GM12892 (cell line): ENCODE measurements at regions not wholly inside any gene's neighbourhood (a gene's known extent, or its start where the extent isn't known, plus 50 kb on each side); places are given as distances from the start of the nearest gene placed in this dataset.

Source experiments
- DNase-seq: peaks from one replicate; pipeline ENCODE4 v3.0.0; 2011; ENCODE audit not compliant: insufficient read length
- FAIRE-seq: peaks from 2 replicates; lab custom pipeline; 2011; peaks lifted over from hg19 to GRCh38; lab: Jason Lieb, UNC
- POLR2A ChIP-seq: IDR thresholded peaks from 2 replicates; pipeline ENCODE4 v1.6.1; 2011; ENCODE audit warnings: low read depth, low read length, control low read depth
- POLR2AphosphoS5 ChIP-seq: IDR thresholded peaks from 2 replicates; pipeline ENCODE4 v1.6.1; 2011; ENCODE audit warnings: low read depth, low read length, control low read depth
- TAF1 ChIP-seq: IDR thresholded peaks from 2 replicates; pipeline ENCODE4 v1.6.1; 2011; ENCODE audit warnings: low read depth, mild to moderate bottlenecking, control low read depth, low read length, borderline replicate concordance

GRCh38 chr12:58576081-58576480, 344.2 kb downstream of the LRIG3 start:
- TF ChIP-seq TAF1 (no peak), POLR2A (no peak), POLR2AphosphoS5 (no peak)
- DNase-seq (no peak), FAIRE-seq (no peak)

- TF ChIP-seq POLR2A (no peak), POLR2AphosphoS5 (no peak)
- DNase-seq = no peak
- FAIRE-seq = no peak
These were observed 343.4 kb downstream of the LRIG3 start for GRCh38 chr12:58576916-58577315.

DNA sequence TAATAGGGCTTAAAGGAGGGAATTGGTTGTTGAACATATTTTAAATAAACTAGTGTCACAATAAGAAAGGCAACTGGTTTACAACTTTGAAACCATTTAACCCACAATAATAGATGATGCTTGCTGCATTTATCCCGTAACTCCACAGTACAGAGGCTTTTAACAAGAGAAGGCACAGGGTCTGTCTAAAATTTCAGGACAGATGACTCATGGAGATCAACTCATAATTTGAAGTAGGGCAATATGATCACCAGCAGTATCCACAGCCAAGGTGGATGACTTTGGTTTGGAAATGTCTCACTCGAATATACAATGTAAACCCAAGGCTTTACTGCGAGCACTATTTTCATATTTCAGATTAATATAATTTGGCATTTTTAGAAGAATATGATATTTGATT, 340.2 kb downstream of the LRIG3 start:
- DNase-seq = no peak
- no peak for FAIRE-seq
- no peak for TF ChIP-seq POLR2A
- TF ChIP-seq POLR2AphosphoS5 = no peak
- TF ChIP-seq TAF1 = no peak

DNA sequence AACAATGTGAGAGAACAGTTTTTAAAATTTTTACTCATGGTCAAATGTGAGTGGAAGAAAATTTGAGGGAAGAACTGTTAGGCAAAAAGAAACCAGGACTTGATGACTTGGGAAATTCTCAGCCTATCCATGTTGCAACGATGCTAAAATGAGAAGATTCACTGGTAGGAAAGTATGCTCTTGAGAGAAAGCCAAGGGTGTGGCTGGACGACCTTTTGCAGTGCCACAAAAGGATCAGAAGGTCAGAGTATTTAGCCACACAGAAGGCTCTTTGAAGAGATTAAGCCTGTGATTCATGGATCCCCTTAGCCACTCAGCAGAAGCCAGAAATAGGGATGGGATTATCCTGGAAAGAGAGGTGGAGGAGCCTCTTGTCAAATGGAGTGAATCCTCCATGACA, 336.8 kb downstream of the LRIG3 start:
- FAIRE-seq = no peak
- TF ChIP-seq TAF1 (no peak), POLR2A (no peak), POLR2AphosphoS5 (no peak)
- no peak for DNase-seq

GRCh38 chr12:58583940-58584339, 336.4 kb downstream of the LRIG3 start:
- no peak for TF ChIP-seq POLR2AphosphoS5
- no peak for TF ChIP-seq POLR2A
- TF ChIP-seq TAF1 = no peak
- FAIRE-seq (no peak), DNase-seq (no peak)

DNA sequence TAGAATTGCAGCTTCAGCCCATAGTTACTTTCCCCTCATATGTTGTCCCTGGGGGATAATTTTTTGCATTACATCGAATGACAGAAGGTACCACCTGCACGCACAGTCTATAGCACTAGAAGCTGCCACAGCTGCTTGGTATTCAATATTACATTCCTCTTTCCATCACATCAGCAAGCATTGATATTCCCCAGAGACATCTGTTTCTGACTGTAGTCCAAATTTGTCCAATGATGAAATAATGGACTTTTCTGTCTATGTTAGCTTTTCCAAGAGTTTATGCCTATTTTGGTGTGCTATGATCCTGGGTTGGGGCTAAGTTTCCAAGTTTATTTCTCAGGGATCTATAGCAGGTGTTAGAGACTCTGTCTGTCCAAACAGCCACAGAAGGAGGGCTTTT, 335.4 kb downstream of the LRIG3 start:
- no peak for FAIRE-seq
- TF ChIP-seq POLR2A (no peak), TAF1 (no peak), POLR2AphosphoS5 (no peak)
- DNase-seq = no peak

DNA sequence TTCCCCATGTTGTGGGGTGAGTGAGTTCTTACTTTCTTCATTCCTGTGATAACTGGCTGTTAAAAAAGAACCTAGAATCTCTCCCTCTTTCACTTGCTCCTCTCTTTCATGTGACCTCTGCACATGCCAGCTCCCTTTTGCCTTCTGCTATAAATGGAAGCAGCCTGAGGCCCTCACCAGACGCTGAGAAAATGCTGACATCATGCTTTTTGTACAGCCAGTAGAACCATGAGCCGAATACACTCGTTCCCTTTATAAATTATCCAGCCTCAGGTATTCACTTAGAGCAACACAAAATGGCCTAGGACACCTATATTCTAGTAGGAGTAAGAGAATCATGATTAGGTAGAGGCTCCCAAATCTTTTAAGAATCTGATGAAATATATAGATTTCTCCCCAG, 333.5 kb downstream of the LRIG3 start:
- DNase-seq (no peak), FAIRE-seq (no peak)
- TF ChIP-seq TAF1 (no peak), POLR2AphosphoS5 (no peak)

DNA sequence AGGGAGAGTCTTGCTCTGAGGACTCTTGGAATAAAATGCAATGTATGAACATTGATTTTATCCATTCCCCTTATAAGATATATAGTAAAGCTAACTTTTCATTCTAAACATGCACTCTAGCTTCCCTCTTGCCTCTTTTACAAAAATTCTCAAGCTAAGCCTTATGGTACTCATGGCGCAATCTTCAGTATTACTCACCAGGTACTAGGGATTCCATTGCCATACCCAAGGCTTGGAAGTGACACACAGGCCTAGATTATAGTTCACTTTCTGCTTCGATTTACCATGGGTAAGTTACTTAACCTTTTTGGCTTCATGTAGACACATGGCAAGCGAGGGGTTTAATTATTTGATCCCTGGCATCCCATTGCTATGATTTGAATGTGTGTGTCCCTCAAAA, 331.5 kb downstream of the LRIG3 start:
- DNase-seq = no peak
- no peak for FAIRE-seq
- TF ChIP-seq POLR2A (no peak), TAF1 (no peak), POLR2AphosphoS5 (no peak)

DNA sequence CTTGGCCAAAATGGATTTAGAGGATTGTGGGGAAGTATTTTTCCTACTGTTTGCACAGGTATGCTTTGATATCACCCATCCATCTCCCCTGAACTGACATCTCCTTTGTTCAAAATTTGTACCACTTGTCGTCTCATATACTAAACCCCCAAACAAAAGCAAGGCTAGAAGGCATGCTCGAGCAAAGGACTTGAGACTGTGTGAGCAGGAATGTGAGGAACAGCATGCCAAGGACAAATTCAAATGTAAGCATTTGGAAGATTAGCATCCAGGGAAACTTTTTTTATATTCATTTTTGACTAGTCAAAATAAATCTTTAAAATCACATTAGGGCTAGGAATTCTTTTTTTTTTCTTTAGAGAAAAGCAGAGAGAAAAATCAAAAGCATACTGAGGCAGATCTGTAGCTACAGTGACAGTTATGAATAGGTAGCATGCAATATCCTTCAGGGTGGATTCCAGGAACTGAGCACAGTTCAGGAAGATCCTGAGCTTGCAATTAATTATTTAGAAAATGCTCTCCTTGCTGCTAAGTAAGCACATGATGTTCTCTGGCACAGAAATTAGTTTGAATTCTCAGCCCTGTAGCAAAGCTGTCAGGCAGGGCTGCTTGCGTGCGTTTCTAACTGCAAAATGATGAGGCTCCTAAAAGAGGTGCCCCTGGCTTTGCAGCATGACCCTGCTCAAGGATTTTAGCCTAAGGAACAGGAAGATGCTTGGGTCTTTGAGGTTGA, 327.7 kb downstream of the LRIG3 start:
- DNase-seq (no peak), FAIRE-seq (no peak)
- TF ChIP-seq POLR2AphosphoS5 (no peak), TAF1 (no peak), POLR2A (no peak)

GRCh38 chr12:58593557-58594304, 326.6 kb downstream of the LRIG3 start:
- FAIRE-seq = no peak
- no peak for DNase-seq
- TF ChIP-seq POLR2AphosphoS5 (no peak), POLR2A (no peak), TAF1 (no peak)

- no peak for TF ChIP-seq POLR2AphosphoS5
- no peak for TF ChIP-seq TAF1
- TF ChIP-seq POLR2A = no peak
These were observed 323.9 kb downstream of the LRIG3 start for GRCh38 chr12:58596381-58596780.

GRCh38 chr12:58601529-58601928, 318.8 kb downstream of the LRIG3 start:
- no peak for TF ChIP-seq TAF1
- no peak for TF ChIP-seq POLR2A
- no peak for TF ChIP-seq POLR2AphosphoS5
- FAIRE-seq (no peak), DNase-seq (no peak)

More at GRCh38 chr12:58596381-58596780, 323.9 kb downstream of the LRIG3 start:
- DNase-seq (no peak), FAIRE-seq (no peak)
